A673 (cell line): ENCODE measurements at regions not wholly inside any gene's neighbourhood (a gene's known extent, or its start where the extent isn't known, plus 50 kb on each side); places are given as distances from the start of the nearest gene placed in this dataset.

ENCODE experiments used
- BruUV-seq: library from RNA; stranded (reverse); fragments of 400-500 nt; replicated peaks from 2 replicates; lab custom pipeline; 2021; lab: Mats Ljungman, UMichigan
- CTCF ChIA-PET: fragments of 300-600 bp; sonication (Branson Sonifier 250); formaldehyde crosslinking; loops from one replicate; lab custom pipeline; 2022; ENCODE audit warnings: antibody characterized with exemption; lab: Charles Lee
- POLR2A ChIA-PET: fragments of 300-600 bp; sonication (Branson Sonifier 250); formaldehyde crosslinking; loops from one replicate; lab custom pipeline; 2022; ENCODE audit warnings: antibody characterized with exemption; ENCODE audit not compliant: low non-redundant PET; lab: Charles Lee
- DNase-seq: peaks from one replicate; pipeline ENCODE4 v3.0.0-alpha.2; 2015; ENCODE audit warnings: low spot score
- H3K27ac ChIP-seq: fragments of 200-600 bp; sonication (generic); 2 replicates; pipeline ENCODE4 v1.5.1; 2016; ENCODE audit warnings: mixed run types, low read depth, mild to moderate bottlenecking, mixed read lengths, antibody characterized with exemption, low read length; ENCODE audit not compliant: poor library complexity, severe bottlenecking
- H3K27me3 ChIP-seq: fragments of 200-600 bp; sonication (generic); replicated peaks from 2 replicates; pipeline ENCODE4 v1.6.1; 2017; ENCODE audit warnings: mixed run types, low read depth, mild to moderate bottlenecking, mixed read lengths, antibody characterized with exemption, low read length; ENCODE audit not compliant: insufficient read depth, poor library complexity
- H3K36me3 ChIP-seq: fragments of 200-600 bp; sonication (generic); 2 replicates; pipeline ENCODE4 v1.6.1; 2016; ENCODE audit warnings: mixed run types, mild to moderate bottlenecking, mixed read lengths, antibody characterized with exemption, low read length; ENCODE audit not compliant: insufficient read depth, poor library complexity, severe bottlenecking
- H3K4me1 ChIP-seq: fragments of 200-600 bp; sonication (generic); 2 replicates; pipeline ENCODE4 v1.6.1; 2017; ENCODE audit warnings: mixed run types, mild to moderate bottlenecking, mixed read lengths, antibody characterized with exemption, low read length; ENCODE audit not compliant: insufficient read depth, poor library complexity, severe bottlenecking
- H3K4me3 ChIP-seq: fragments of 200-600 bp; sonication (generic); 2 replicates; pipeline ENCODE4 v1.5.1; 2016; ENCODE audit warnings: low read depth, mixed run types, mild to moderate bottlenecking, mixed read lengths, low read length; ENCODE audit not compliant: poor library complexity, severe bottlenecking
- H3K9me3 ChIP-seq: fragments of 200-600 bp; sonication (generic); 2 replicates; pipeline ENCODE4 v1.6.1; 2016; ENCODE audit warnings: mixed run types, low read depth, mild to moderate bottlenecking, mixed read lengths, antibody characterized with exemption, low read length; ENCODE audit not compliant: poor library complexity, severe bottlenecking
- EZH2 ChIP-seq: fragments of 200-600 bp; sonication (generic); IDR thresholded peaks from 2 replicates; pipeline ENCODE4 v1.6.1; 2017; ENCODE audit warnings: borderline replicate concordance, low read depth, mild to moderate bottlenecking, mixed read lengths, antibody characterized with exemption, low read length; ENCODE audit not compliant: poor library complexity, severe bottlenecking
- intact Hi-C: fragments of 100-400 bp; cut with micrococcal nuclease; formaldehyde crosslinking; loops from one replicate; pipeline ENCODE4 v1.10.0; 2022; ENCODE audit not compliant: unreplicated experiment
- TF ChIP-seq, protein P1 (sequence below): fragments of 300-800, 200-600 bp; sonication (generic); conservative IDR thresholded peaks from 2 replicates; pipeline ENCODE4 v1.5.1; 2017; ENCODE audit warnings: low read depth, mild to moderate bottlenecking, antibody characterized with exemption, low read length, moderate library complexity, mixed read lengths

DNA sequence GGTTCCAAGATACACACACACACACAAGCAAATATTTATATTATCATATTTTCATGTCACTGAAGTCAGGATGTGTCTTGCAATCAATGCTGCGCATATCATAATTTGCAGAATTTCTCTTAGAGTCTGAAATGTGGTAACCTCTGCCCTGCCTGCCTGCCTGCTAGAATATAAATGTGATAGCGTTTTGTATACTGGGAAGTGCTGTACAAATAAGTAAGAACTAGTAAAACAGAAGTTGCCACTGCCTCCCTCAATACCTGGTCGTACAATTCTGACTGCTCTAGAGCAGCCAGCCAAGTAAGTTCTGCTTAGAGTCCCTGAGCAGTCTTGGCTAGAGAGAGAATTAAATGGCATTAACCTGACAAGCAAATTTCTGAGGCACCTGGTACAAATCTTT lies 83.9 kb upstream of the NTF3 start:
- H3K27me3 ChIP-seq = peaks cover 5% of the 10 kb centered on the region
- H3K4me1 ChIP-seq = no peaks in the 10 kb centered on the region
- no TSS peak for BruUV-seq
- no peak overlapping the region for H3K27ac ChIP-seq
- POLR2A ChIA-PET = no interaction called here
- no peaks in the 10 kb centered on the region for H3K9me3 ChIP-seq
- TF ChIP-seq EZH2 = no peak
- TF ChIP-seq, protein P1, sequence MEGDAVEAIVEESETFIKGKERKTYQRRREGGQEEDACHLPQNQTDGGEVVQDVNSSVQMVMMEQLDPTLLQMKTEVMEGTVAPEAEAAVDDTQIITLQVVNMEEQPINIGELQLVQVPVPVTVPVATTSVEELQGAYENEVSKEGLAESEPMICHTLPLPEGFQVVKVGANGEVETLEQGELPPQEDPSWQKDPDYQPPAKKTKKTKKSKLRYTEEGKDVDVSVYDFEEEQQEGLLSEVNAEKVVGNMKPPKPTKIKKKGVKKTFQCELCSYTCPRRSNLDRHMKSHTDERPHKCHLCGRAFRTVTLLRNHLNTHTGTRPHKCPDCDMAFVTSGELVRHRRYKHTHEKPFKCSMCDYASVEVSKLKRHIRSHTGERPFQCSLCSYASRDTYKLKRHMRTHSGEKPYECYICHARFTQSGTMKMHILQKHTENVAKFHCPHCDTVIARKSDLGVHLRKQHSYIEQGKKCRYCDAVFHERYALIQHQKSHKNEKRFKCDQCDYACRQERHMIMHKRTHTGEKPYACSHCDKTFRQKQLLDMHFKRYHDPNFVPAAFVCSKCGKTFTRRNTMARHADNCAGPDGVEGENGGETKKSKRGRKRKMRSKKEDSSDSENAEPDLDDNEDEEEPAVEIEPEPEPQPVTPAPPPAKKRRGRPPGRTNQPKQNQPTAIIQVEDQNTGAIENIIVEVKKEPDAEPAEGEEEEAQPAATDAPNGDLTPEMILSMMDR = no peak
- no peaks in the 10 kb centered on the region for H3K36me3 ChIP-seq
- H3K4me3 ChIP-seq = no peak overlapping the region
- CTCF ChIA-PET = no interaction called here
- DNase-seq = no peak
- intact Hi-C loops = no loop called here

DNA sequence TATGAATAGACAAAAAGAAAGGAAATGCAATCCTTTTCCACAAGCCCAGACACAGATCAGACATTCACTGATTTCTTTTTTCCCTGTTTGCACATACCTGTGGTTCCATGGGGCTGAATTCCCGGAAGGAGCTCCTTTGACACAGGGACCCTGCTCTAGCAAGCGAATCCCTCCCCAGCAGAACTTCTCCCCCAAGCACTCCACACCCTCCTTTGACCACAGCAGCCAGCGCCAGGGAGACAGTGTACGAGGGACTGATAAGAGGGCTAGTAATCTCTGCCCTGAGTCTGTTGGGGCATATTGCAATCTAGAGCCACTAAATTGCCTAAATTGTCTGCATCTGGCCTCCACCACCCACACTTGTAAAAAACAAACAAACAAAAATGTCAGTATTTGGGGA lies 83.4 kb upstream of the NTF3 start:
- intact Hi-C loops = no loop called here
- no TSS peak for BruUV-seq
- Histone ChIP-seq H3K27me3 (peaks cover 5% of the 10 kb centered on the region), H3K27ac (no peak overlapping the region), H3K4me1 (no peaks in the 10 kb centered on the region), H3K36me3 (no peaks in the 10 kb centered on the region), H3K4me3 (no peak overlapping the region), H3K9me3 (no peaks in the 10 kb centered on the region)
- TF ChIP-seq, protein P1 = no peak
- TF ChIP-seq EZH2 = no peak
- no peak for DNase-seq
- ChIA-PET CTCF (no interaction called here), POLR2A (no interaction called here)

DNA sequence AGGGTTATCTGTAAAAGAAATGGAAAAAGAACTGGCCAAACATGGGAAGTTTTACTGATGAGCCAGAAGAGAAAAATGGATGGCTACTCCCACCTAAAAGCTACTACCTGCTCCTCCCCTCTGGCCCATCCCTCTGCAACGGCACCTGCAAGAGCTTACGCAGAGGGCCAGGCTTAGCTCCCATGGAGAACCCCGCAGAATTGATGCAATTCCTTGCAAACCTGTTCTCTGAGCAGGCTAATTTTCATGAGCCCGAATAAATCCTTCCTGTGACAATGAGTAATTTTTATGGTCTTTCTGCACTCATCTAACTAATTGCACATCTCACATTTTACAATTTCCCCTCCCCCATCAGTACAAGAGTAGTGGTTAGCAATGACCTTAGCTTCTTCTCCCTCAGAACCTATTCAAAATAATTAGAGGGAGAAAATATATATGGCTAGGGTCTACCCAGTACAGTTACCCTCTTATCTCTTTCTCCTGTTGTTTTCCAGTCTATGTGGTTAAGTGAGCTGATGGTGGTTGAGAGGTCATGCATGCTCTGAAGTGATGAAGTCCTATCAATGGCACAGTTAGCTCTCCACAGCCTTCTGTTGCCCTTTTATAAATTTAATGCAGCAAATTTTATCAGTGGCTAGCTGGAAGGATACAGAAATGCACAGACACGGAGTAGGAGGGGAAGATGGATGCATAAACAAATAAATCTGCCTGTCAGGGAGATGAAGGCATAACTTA lies 67.7 kb upstream of the NTF3 start:
- Histone ChIP-seq H3K36me3 (no peaks in the 10 kb centered on the region), H3K27me3 (no peaks in the 10 kb centered on the region), H3K27ac (no peak overlapping the region), H3K4me3 (no peak overlapping the region), H3K9me3 (no peaks in the 10 kb centered on the region), H3K4me1 (no peaks in the 10 kb centered on the region)
- POLR2A ChIA-PET = no interaction called here
- intact Hi-C loops = no loop called here
- TF ChIP-seq EZH2 = no peak
- TF ChIP-seq, protein P1 = no peak
- DNase-seq = no peak
- CTCF ChIA-PET = no interaction called here
- BruUV-seq = no TSS peak
